Stimulated activated CD4-positive, alpha-beta T cell treated with anti-CD3 and anti-CD28 coated beads, Interleukin-12 subunit alpha, Interleukin-12 subunit beta, amount 100 ng/mL, for 4 hours (primary cell): ENCODE measurements at regions not wholly inside any gene's neighbourhood (a gene's known extent, or its start where the extent isn't known, plus 50 kb on each side); places are given as distances from the start of the nearest gene placed in this dataset.

Experiments
- DNase-seq: peaks from one replicate; pipeline ENCODE4 v3.0.0-alpha.2; 2020

- no peak for DNase-seq
Observed at GRCh38 chr13:89684896-89685295, 1662.6 kb upstream of the MIR17HG start.

- DNase-seq: no peak
Observed at GRCh38 chr13:89686171-89686570, 1661.3 kb upstream of the MIR17HG start.

- DNase-seq: no peak
Observed at GRCh38 chr13:89687066-89687465, 1660.4 kb upstream of the MIR17HG start.

GRCh38 chr13:89688918-89689317, 1658.6 kb upstream of the MIR17HG start:
- no peak for DNase-seq

- no peak for DNase-seq
Observed at GRCh38 chr13:89694451-89694850, 1653.0 kb upstream of the MIR17HG start.

- DNase-seq: no peak
Observed at GRCh38 chr13:89695343-89696257, 1651.9 kb upstream of the MIR17HG start.

GRCh38 chr13:89701913-89702312, 1645.6 kb upstream of the MIR17HG start:
- no peak for DNase-seq

GRCh38 chr13:89704040-89704439, 1643.4 kb upstream of the MIR17HG start:
- DNase-seq: no peak

- DNase-seq: no peak
Observed at GRCh38 chr13:89708013-89708412, 1639.5 kb upstream of the MIR17HG start.

- DNase-seq: no peak
Observed at GRCh38 chr13:89721216-89721615, 1626.3 kb upstream of the MIR17HG start.

GRCh38 chr13:89726690-89727435, 1620.6 kb upstream of the MIR17HG start:
- no peak for DNase-seq

- no peak for DNase-seq
Observed at GRCh38 chr13:89733829-89734228, 1613.7 kb upstream of the MIR17HG start.

- no peak for DNase-seq
Observed at GRCh38 chr13:89737051-89737450, 1610.4 kb upstream of the MIR17HG start.

- no peak for DNase-seq
Observed at GRCh38 chr13:89738072-89738471, 1609.4 kb upstream of the MIR17HG start.

- no peak for DNase-seq
Observed at GRCh38 chr13:89740994-89741685, 1606.3 kb upstream of the MIR17HG start.

GRCh38 chr13:89746554-89746953, 1600.9 kb upstream of the MIR17HG start:
- no peak for DNase-seq

- no peak for DNase-seq
Observed at GRCh38 chr13:89748716-89749115, 1598.8 kb upstream of the MIR17HG start.

- no peak for DNase-seq
Observed at GRCh38 chr13:89749888-89750287, 1597.6 kb upstream of the MIR17HG start.

GRCh38 chr13:89750371-89750770, 1597.1 kb upstream of the MIR17HG start:
- DNase-seq: no peak

GRCh38 chr13:89751432-89751930, 1596.0 kb upstream of the MIR17HG start:
- DNase-seq: no peak

- no peak for DNase-seq
Observed at GRCh38 chr13:89752394-89752793, 1595.1 kb upstream of the MIR17HG start.

GRCh38 chr13:89755729-89756492, 1591.6 kb upstream of the MIR17HG start:
- no peak for DNase-seq
